ENCODE measurements at regions not wholly inside any gene's neighbourhood (a gene's known extent, or its start where the extent isn't known, plus 50 kb on each side); places are given as distances from the start of the nearest gene placed in this dataset.

DNA sequence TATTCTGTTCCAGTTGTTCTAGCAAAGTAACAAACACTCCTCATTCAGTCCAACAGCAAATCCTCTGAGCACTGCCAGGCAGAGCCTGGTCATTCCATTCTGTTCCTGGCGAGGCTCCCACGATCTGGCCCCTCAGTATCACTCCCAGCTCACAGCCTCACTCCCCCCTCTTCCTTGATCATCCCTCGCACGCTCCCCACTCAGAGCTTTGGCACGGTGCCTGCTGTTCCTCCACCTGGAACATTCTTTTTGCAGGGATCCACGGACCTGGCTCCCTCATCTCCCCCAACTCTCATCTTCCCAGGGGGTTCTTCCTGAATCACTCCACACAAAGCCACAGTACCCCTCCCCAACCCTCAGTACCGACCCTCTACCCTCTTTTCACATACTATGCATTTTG, 192.3 kb downstream of the ATPSCKMT start:
- TF ChIP-seq, protein P1, sequence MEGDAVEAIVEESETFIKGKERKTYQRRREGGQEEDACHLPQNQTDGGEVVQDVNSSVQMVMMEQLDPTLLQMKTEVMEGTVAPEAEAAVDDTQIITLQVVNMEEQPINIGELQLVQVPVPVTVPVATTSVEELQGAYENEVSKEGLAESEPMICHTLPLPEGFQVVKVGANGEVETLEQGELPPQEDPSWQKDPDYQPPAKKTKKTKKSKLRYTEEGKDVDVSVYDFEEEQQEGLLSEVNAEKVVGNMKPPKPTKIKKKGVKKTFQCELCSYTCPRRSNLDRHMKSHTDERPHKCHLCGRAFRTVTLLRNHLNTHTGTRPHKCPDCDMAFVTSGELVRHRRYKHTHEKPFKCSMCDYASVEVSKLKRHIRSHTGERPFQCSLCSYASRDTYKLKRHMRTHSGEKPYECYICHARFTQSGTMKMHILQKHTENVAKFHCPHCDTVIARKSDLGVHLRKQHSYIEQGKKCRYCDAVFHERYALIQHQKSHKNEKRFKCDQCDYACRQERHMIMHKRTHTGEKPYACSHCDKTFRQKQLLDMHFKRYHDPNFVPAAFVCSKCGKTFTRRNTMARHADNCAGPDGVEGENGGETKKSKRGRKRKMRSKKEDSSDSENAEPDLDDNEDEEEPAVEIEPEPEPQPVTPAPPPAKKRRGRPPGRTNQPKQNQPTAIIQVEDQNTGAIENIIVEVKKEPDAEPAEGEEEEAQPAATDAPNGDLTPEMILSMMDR (IDR thresholded peaks at IDR 0.05), result no peak

DNA sequence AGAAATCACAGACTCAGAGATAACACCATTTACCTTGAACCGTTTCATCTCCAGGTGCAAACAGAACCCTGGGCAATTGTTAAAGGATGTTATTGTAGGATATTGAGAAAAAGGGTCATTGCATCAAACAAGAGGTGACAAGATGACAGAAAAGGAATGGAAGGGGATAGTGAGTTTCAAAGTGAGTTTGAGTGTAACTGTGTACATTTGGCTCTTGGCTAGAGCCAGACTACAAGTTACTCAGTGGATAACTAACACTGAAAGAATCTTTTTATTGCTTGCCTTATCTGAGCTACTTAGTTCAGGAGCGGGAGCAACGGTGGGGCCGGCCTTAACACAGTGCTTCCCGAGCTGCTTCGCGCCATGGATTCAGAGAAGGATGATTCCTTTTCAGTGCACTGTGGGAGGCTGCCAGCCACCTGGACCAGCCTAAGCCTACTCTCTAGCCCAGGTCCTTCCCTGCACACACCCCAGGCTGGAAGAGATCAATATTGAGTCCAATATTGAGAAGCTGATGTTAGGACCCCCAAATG, 193.4 kb downstream of the ATPSCKMT start:
- TF ChIP-seq, protein P1 (IDR thresholded peaks at IDR 0.05), result no peak

- TF ChIP-seq, protein P1 (IDR thresholded peaks at IDR 0.05), result no peak
Measured at GRCh38 chr5:10049858-10050455, 199.7 kb downstream of the ATPSCKMT start.

DNA sequence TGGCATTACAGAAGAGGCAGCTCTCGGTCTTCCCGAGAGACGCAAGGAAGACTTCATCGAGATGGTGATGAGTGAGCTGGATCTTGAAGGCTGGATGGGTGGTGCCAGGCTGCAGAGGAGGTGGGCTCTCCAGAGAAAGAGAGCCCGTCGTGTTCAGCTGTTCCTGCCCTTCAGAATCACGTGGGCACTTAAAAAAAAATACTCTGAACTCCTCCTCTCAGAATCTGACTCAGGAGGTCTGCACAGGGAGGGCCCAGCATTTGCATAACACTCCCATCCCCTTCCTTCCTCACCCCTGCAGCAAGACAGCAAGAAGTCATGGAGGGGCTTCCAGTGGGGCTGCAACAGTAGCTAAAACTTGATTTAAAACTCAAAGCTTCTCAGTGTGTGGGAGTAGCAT, 203.0 kb downstream of the ATPSCKMT start:
- TF ChIP-seq, protein P1 (IDR thresholded peaks at IDR 0.05), result no peak

DNA sequence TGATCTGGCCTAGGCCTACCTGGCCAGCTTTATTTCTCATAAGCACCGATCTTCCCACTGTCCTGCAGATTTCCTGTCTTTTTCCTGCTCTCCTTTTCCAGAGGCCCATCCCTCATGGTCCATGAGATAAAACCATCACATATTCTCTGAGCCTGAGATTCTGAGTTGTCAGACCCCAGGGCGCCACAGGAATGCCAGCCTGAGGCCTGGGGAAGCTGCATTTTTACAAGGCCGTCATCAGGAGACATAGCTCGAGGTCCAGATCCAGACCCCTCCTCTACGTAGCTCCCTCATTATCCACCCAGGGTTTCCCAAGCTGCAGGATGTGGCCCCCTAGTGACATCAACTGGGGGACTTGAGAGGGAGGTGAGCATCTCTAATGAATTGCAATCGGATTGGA, 204.3 kb downstream of the ATPSCKMT start:
- TF ChIP-seq, protein P1 (IDR thresholded peaks at IDR 0.05), result no peak

DNA sequence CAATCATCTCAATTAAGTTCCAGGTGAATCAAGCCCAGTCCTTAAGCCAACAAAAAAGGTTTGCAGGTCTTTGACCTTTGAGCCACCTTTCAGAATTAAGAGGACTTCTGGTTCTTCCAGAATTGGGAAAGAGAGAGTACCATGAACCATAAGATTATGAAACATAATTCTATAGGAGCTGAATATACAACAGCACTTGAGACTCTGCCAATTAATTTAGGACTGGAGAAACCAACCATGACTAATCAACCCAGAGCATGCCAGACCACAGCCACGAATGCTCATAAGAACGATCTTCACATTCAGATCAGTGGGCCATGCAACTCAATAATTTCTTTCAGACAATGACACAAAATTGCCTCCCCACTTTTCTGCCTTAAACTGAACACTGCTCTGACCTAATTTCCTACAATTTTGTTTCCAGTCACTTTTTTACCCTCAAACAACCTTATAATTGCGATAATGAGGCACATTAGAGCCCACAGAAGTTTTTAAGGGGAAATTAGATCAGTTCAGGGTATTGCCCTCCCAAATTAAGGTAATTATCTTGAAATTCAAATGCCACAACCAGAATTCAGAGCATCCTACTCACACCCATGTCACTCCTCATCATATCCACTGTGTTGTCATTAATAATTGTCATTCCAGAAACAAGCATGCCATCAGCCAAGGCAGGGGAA, 213.4 kb downstream of the ATPSCKMT start:
- TF ChIP-seq, protein P1 (IDR thresholded peaks at IDR 0.05), result no peak

GRCh38 chr5:10034001-10034400, 215.7 kb downstream of the ATPSCKMT start:
- TF ChIP-seq, protein P1 (IDR thresholded peaks at IDR 0.05), result no peak

Data from LNCAP (cell line).